Posterior vena cava (tissue), 2 donors: ENCODE measurements at regions not wholly inside any gene's neighbourhood (a gene's known extent, or its start where the extent isn't known, plus 50 kb on each side); places are given as distances from the start of the nearest gene placed in this dataset.
A peak's percentile ranks its signal among the peaks of the same experiment; 100 is the strongest.
"Not testable (repeated sequence)": the region's sequence is repeated elsewhere in the genome, so short reads cannot be mapped to it uniquely, and the experiment has no call there.

Experiments
- DNase-seq: peaks from one replicate; pipeline ENCODE4 v3.0.0-alpha.2; 2020; ENCODE audit warnings: low spot score
- intact Hi-C, 2 donors: fragments of 100-400 bp; cut with DNase I; formaldehyde crosslinking; loops; one replicate each; pipeline versions ENCODE4 v1.14.1 to v1.14.2; 2022 to 2023
- donor health status: DM: yes; HTN: yes; CAD: no.
- donor health status: DM: yes; HTN: yes; CAD: no.

- no peak for DNase-seq
- intact Hi-C loops = no loop called here
These were observed 952.5 kb downstream of the CDH8 start for GRCh38 chr16:61083711-61084110.

GRCh38 chr16:61074324-61074723 is 961.9 kb downstream of the CDH8 start:
- no peak for DNase-seq
- intact Hi-C loops = no loop called here

- no peak for DNase-seq
- intact Hi-C loops = no loop called here
These were observed 978.6 kb downstream of the CDH8 start for GRCh38 chr16:61057635-61058034.

- intact Hi-C loops = no loop called here
- no peak for DNase-seq
These were observed 985.7 kb downstream of the CDH8 start for GRCh38 chr16:61050547-61050946.

GRCh38 chr16:61045931-61046330 is 990.3 kb downstream of the CDH8 start:
- no peak for DNase-seq
- intact Hi-C loops = no loop called here

- DNase-seq = no peak
- intact Hi-C loops = no loop called here
These were observed 993.5 kb downstream of the CDH8 start for GRCh38 chr16:61042737-61043136.

- DNase-seq = no peak
- intact Hi-C loops = no loop called here
These were observed 1005.6 kb downstream of the CDH8 start for GRCh38 chr16:61030616-61031015.

GRCh38 chr16:61024180-61024900 is 1011.9 kb downstream of the CDH8 start:
- no peak for DNase-seq
- intact Hi-C loops = no loop called here

- peak; percentile 37 for DNase-seq
- intact Hi-C loops = no loop called here
These were observed 1021.4 kb downstream of the CDH8 start for GRCh38 chr16:61014869-61015268.

- peak; percentile 47 for DNase-seq
- intact Hi-C loops = no loop called here
These were observed 1028.5 kb downstream of the CDH8 start for GRCh38 chr16:61007694-61008093.

- intact Hi-C loops = no loop called here
- DNase-seq = no peak
These were observed 1030.3 kb downstream of the CDH8 start for GRCh38 chr16:61005952-61006351.

- no peak for DNase-seq
- intact Hi-C loops = no loop called here
These were observed 1033.6 kb downstream of the CDH8 start for GRCh38 chr16:61002479-61003204.

- DNase-seq = no peak
These were observed 1044.4 kb downstream of the CDH8 start for GRCh38 chr16:60991886-60992285.

GRCh38 chr16:60989592-60989991 is 1046.6 kb downstream of the CDH8 start:
- DNase-seq = no peak
- intact Hi-C loops = no loop called here

More at GRCh38 chr16:60991886-60992285, 1044.4 kb downstream of the CDH8 start:
- intact Hi-C loops = no loop called here

- intact Hi-C loops = no loop called here
- DNase-seq = peak; percentile 54
These were observed 1057.1 kb downstream of the CDH8 start for GRCh38 chr16:60979119-60979518.

GRCh38 chr16:60949800-60950199 is 1086.4 kb downstream of the CDH8 start:
- no peak for DNase-seq
- intact Hi-C loops = no loop called here

GRCh38 chr16:60945225-60945624 is 1091.0 kb downstream of the CDH8 start:
- DNase-seq = no peak
- intact Hi-C loops = no loop called here

GRCh38 chr16:60936189-60936588 is 1100.0 kb downstream of the CDH8 start:
- intact Hi-C loops = not testable (repeated sequence)
- DNase-seq = peak; percentile 50

- intact Hi-C loops = no loop called here
- DNase-seq = no peak
These were observed 1103.6 kb downstream of the CDH8 start for GRCh38 chr16:60932600-60932999.

GRCh38 chr16:60930291-60930690 is 1105.9 kb downstream of the CDH8 start:
- no peak for DNase-seq
- intact Hi-C loops = no loop called here

- intact Hi-C loops = no loop called here
These were observed 1113.3 kb downstream of the CDH8 start for GRCh38 chr16:60922920-60923319.

More at GRCh38 chr16:60922920-60923319, 1113.3 kb downstream of the CDH8 start:
- no peak for DNase-seq
